Fibroblast of peridontal ligament (primary cell): ENCODE measurements at regions not wholly inside any gene's neighbourhood (a gene's known extent, or its start where the extent isn't known, plus 50 kb on each side); places are given as distances from the start of the nearest gene placed in this dataset.
A peak's percentile ranks its signal among the peaks of the same experiment; 100 is the strongest.

Source experiments
- DNase-seq: peaks from one replicate; pipeline ENCODE4 v3.0.0-alpha.2; 2010; ENCODE audit errors: extremely low read depth

GRCh38 chr7:17687361-17687760, 252.9 kb downstream of the SNX13 start:
- DNase-seq: no peak

GRCh38 chr7:17689361-17689902, 250.9 kb downstream of the SNX13 start:
- DNase-seq: no peak

- peak; percentile 95 for DNase-seq
These were observed 250.3 kb downstream of the SNX13 start for GRCh38 chr7:17690030-17690429.

- peak; percentile 99 for DNase-seq
These were observed 243.9 kb downstream of the SNX13 start for GRCh38 chr7:17696422-17696821.

DNA sequence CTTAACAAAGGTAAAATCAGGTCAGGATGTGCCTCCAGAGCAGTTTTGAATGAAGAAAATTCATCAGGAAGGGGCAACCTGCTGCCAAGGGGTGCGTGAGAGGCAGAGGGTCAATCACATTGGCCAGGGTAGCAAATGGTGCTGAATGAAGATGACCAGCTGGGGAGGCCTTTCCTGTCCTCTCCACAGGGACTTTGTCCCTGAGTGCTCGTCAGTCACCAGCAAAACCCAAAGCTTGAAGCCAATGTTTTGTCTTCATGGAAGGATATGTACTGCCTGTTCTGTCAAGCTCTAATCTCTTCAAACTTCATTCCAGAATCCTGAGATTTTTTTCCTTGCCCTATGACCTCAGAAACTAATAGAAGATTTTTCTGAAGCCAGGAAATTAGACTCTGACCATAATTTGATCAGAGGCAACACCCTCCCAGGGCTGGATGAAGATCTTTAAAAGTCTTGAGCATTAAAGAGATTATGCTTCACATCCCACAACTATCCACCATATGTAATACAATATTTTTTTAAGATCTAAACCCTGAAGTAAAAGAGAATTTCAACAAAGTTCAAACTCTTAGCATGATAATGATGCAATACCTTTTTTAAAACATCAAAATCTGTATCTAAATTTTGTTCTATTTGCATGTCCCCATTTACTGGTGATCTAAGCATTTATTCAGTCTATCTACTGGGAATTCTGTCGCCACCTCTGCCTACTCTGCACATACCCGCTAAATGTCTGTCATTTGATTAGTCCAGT, 243.0 kb downstream of the SNX13 start:
- peak; percentile 68 for DNase-seq

- no peak for DNase-seq
These were observed 240.6 kb downstream of the SNX13 start for GRCh38 chr7:17699696-17700095.

- DNase-seq: no peak
These were observed 240.2 kb downstream of the SNX13 start for GRCh38 chr7:17700138-17700537.

DNA sequence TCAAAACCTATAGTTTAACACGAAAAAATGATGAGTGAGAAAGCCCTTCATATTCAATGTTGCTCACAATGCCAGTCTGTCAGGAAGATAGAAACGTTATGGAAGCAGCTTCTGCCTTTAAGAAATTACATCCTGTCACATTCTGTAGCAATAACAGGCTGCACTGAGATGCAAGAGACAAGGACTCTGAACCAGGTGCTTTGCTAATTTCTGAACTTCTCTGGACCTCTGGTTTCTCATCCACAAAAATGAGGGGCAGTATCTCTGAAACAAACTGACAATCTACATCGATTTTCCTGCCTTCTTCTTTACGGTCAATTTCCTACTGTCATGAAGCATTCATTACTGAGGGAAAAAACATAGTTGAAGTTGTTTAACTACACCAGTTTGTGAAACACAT, 234.0 kb downstream of the SNX13 start:
- DNase-seq: peak; percentile 27

DNA sequence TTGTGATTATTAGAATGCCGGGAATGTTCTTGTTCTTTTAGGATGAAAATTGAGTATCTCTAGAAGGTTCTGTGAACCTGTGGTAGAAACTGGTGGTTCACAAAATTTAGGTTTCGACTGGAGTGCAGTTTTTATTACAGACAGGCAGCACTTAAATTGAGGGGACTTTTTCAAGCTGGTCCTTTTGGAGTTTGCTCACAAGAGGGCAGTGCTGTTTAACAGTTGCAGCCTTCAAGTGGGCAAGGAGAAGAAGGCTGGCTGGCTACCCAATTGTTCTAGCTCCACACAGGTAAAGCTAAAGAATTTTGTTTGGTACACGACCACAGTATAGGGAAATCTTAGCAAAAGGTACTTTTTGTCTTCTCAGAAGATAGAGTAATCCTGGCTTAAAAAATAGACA, 233.6 kb downstream of the SNX13 start:
- DNase-seq: peak; percentile 90

DNA sequence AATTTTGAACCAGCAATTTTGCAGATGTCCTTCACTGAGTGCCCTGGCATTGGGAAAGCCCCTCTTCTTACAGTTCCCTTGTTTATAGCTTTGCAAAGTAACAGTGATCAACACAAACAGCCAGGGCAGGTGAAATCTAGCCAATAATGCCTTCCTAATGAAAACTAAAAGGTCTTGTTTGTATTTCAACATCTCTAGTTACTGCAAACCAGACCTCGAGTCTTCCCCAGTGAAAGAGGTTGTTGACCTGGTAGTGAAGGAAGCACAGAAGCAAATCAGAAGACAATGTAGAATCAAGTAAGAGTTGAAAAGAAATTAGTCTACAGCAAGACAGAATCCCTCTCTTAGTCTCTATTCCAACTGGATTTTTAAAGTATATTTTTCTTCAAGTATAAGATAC, 231.2 kb downstream of the SNX13 start:
- DNase-seq: no peak

DNA sequence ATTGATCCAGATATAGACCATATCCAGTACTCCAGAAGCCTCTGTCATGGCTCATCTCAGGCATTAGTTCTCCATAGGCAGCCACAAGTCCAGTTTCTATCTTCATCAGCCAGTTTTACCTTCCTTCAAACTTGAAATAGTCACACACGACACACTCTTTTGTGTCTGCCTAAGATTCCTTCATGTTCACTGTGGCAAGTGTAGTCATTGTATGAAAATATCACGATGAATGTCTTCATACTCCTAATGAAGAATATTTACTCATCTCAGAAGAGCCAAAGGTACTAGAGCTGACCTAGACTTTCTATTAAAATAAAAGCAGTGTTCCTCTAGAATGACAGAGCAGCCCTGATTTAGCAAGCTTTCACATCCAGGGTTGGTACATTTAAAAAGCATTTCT, 230.7 kb downstream of the SNX13 start:
- no peak for DNase-seq

DNA sequence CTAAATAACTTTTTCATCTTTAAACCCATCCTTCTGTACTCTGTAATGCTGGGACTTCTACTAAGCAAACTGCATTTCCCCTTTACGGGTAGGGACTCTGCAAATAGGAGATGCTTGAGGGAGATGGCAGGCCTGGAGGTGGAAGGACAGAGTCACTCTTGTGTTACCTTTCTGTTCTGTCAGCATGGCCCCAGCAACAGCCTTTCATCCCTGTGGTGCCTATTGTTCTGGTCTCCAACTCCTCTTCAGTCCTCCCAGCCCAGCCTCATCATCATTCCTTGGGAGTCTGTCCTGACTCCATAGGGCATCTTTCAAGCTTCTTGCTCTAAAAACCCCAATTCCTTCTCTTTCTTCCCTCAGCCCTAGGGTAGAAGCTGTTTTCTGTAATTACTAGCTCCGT, 230.0 kb downstream of the SNX13 start:
- no peak for DNase-seq

DNA sequence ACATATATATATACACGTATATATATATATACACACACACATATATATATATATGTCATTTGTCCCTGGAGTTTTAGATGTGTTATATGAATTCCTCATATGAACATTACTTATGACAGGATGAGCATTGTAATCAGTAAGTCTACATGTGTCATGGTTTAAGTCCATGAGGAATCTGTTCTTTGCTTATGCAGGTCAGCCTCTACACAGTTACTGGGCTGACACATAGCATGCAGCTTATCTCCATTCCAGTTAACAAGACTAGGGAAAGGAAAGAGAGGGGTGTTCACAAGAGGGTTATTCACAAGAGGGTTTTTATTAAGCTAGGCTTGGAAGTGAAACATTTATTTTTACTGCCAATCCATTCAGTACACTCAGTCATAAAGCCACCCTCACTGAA, 226.7 kb downstream of the SNX13 start:
- no peak for DNase-seq

DNA sequence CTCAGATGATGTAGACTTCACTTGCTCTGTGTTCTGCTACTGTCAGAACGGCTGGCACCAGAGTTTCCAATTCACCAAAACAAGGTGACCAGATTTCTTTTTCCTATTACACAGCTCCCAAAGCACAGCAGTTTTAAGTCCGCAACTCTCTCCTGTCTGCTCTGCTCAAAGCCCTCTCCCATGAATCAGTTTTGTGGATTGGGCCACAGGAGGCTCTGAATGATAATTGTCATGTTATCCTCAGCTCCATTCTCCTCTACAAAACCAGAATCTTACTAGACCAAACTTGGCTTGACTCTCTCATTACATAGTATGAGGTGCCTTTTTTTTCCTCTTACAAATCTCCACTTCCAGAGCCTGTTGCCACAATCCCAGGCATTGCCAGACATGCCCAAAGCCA, 223.5 kb downstream of the SNX13 start:
- no peak for DNase-seq

DNA sequence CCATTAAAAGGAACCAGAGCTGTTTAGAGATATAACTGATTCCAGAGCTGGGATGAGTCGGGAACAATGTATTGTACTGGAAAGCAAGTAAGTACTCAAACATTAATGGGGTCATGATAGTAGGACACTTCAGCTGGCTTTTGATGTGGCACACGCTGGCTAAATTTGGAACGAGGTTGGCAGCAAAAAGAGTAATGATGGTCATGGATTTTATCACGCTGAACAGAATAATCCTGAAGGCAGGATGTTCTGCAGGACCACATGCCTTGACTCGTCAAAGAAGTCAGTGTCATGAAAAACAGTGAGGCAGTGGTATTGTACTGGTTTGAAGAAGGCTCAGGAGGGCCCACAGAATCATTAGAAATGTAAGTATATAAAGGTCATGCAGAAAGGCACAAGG, 220.3 kb downstream of the SNX13 start:
- no peak for DNase-seq

- no peak for DNase-seq
These were observed 218.5 kb downstream of the SNX13 start for GRCh38 chr7:17721736-17722285.

GRCh38 chr7:17722798-17723197, 217.5 kb downstream of the SNX13 start:
- DNase-seq: no peak

DNA sequence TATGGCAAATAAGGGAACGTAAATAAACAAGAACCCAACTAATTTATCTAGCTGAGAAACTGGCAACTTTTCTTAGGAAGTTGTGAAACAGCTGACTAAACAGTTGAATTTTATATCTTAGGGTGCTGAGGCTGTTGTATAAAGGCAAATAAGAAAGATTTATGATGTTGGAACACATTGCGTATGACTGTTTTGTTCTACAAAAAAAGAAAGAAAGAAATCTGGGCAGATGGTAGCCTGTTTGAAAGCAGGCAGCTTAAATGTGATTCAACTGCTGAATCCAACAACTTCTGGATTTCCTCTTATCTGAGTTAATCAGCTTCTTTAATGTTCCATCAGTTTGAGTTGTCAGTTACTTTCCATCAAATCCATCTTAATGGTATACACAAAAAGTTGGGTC, 214.5 kb downstream of the SNX13 start:
- DNase-seq: no peak

- DNase-seq: no peak
These were observed 208.2 kb downstream of the SNX13 start for GRCh38 chr7:17732083-17732482.
